Posterior cingulate gyrus (tissue), 11 donors: ENCODE measurements at regions not wholly inside any gene's neighbourhood (a gene's known extent, or its start where the extent isn't known, plus 50 kb on each side); places are given as distances from the start of the nearest gene placed in this dataset.
"Not testable (repeated sequence)": the region's sequence is repeated elsewhere in the genome, so short reads cannot be mapped to it uniquely, and the experiment has no call there.

ENCODE experiments used
- DNase-seq, 10 donors: peaks; one replicate each; pipeline versions ENCODE4 v3.0.0 to v3.0.0-alpha.2; 2020 to 2021; ENCODE audit warnings: mixed read lengths in 3 of 10
- intact Hi-C: fragments of 100-400 bp; cut with DNase I; formaldehyde crosslinking; loops from one replicate; pipeline ENCODE4 v1.15.1; 2023

DNA sequence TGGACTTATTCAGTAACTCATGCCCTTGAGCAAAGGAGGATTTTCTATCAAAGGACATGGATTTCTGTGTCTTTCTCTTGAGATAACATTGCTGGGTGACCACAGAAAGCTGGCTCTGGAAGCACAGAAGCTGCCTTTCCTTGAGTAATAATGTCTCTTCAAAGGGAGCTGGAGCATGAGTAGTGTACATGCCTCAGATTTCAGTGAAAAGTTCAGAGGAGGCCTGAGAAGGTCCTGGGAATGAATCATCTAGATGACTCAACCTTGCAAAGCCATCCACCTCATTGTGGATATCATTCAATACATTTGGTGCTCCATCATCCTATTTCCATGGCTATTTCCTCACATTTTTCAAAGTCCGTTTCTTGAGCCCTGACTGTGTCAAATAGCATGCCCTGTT lies 77.6 kb upstream of the OR4M2 start:
- intact Hi-C loops, DNase-seq: not testable (repeated sequence)

DNA sequence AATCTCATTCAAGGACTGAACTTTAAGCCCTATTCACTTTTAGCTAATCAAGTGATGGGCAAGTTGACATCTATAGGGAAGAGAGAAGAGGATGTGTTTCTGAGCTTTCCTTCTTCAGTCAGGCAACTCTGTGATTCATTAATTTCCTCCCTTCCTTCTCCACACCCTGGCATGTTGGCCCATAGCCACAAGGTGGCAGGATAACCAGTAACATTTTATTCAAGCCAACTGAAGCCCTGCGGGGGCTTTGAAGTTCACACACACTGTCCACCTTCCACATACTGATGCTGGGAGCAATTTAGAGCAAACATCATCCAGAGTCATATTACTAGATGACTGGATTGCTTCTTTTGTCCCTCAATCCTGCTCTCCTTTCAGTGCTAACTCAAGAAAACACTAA lies 91.2 kb upstream of the OR4M2 start:
- intact Hi-C loops, DNase-seq: not testable (repeated sequence)

DNA sequence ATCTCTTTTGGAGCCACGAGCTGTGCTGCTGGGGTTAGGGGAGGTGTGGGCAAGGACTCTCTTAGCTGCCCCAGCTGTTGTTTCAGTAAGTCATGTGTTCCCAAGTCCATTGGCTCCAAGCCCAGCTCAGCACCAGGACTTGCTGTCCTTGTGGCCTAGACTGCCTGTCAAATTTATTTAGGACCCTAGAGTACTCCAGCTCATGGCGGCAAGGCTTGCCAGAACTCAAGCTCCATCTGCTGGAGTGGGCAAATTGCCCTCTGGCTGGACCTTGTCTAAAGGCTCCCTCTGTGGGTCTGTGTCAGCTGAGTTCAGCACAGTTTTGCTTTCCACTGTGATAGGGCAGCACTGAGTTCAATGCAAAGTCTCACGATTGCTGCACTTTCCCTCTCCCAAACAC lies 96.5 kb upstream of the OR4M2 start:
- intact Hi-C loops, DNase-seq: not testable (repeated sequence)

DNA sequence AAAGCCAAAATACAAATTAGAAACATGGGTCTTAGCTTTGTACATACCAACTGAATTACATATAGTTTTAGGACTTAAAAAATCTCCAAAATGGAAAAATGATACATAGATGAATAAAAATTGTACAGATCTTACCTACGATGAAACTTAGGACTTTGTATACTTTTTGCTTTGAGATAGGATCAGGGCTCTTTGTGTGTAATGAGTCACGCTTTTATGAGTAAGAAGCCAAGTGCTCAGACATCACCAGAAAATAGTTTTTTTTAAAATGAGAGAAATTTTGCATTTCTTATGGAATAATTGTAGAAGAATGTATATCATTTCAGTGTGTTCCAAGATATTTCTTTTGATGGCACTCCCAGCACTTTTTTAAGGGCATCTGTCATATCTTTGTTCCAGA lies 100.4 kb upstream of the OR4M2 start:
- intact Hi-C loops, DNase-seq: not testable (repeated sequence)

DNA sequence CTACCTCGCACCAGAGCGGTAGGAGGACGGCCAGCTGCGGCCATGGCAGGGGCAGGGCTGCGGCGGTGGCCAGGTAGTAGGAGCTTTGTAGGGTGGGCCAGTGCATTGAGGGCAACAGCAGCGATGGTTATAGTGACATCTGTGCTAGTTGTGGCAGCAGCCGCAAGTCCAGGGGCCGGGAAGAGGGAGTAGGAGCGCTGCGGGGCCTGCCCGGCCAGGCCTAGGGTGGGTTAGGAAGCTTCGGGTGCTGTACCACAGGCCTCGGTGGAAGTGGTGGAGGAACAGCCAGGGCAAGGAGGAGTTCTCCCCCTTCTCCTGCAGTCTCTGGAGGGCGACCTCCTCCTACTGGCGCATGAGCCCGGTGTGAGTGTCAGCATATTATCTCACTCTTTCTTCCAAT lies 76.2 kb upstream of the POTEB start:
- intact Hi-C loops: not testable (repeated sequence)

DNA sequence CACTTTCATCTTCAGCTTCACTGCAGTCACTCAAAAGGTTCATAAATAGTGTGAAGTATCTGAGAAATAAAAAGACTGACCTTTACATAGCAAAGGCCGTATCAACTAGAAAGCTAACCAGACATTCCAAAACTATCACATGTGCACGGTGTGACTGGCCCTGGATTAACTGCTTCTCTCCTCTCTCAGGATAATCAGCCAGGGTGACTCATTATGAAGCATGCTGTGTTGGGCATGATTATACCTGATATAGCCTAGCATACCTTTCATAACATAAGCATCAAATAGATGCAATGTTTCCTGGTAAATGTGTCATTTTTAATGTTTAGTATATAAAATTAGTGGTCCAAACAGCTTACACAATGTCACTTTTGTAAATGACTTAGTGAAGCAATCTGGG lies 62.8 kb upstream of the POTEB start:
- DNase-seq, intact Hi-C loops: not testable (repeated sequence)

More for the DNA sequence above, 76.2 kb upstream of the POTEB start:
- DNase-seq: peak in 2 of 10 donors; percentile 8 to 67
